ENCODE measurements at regions not wholly inside any gene's neighbourhood (a gene's known extent, or its start where the extent isn't known, plus 50 kb on each side); places are given as distances from the start of the nearest gene placed in this dataset.

GRCh38 chr6:94683409-94683808 lies 893.9 kb upstream of the MANEA start:
- TF ChIP-seq, protein P1, sequence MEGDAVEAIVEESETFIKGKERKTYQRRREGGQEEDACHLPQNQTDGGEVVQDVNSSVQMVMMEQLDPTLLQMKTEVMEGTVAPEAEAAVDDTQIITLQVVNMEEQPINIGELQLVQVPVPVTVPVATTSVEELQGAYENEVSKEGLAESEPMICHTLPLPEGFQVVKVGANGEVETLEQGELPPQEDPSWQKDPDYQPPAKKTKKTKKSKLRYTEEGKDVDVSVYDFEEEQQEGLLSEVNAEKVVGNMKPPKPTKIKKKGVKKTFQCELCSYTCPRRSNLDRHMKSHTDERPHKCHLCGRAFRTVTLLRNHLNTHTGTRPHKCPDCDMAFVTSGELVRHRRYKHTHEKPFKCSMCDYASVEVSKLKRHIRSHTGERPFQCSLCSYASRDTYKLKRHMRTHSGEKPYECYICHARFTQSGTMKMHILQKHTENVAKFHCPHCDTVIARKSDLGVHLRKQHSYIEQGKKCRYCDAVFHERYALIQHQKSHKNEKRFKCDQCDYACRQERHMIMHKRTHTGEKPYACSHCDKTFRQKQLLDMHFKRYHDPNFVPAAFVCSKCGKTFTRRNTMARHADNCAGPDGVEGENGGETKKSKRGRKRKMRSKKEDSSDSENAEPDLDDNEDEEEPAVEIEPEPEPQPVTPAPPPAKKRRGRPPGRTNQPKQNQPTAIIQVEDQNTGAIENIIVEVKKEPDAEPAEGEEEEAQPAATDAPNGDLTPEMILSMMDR (IDR thresholded peaks at IDR 0.05 in 2 of 3, conservative IDR thresholded peaks at IDR 0.05 in 1 of 3; ENCODE audit: borderline replicate concordance in 1 of 3, insufficient read depth in 1 of 3, low read depth in 2 of 3, low read length in 2 of 3), result no peak
- TF ChIP-seq SP1 (IDR thresholded peaks at IDR 0.05; ENCODE audit: low read depth), result no peak

All from HCT116 (cell line).